K562 (cell line): ENCODE measurements at regions not wholly inside any gene's neighbourhood (a gene's known extent, or its start where the extent isn't known, plus 50 kb on each side); places are given as distances from the start of the nearest gene placed in this dataset.

Source experiments
- ATAC-seq: fragments of 200-7000 bp; cut with Tn5 transposase; 3 replicates; pipeline ENCODE4 v1.9.1; 2020; ENCODE audit warnings: moderate library complexity
- BruUV-seq: library from RNA; stranded (reverse); fragments of 400-500 nt; replicated peaks from 2 replicates; lab custom pipeline; 2021; lab: Mats Ljungman, UMichigan
- CTCF ChIA-PET: fragments of 300-600 bp; formaldehyde crosslinking; extraction: SDS; loops from one replicate; lab custom pipeline; 2021; ENCODE audit warnings: low intra/inter-chr PET ratio; lab: Yijun Ruan, JAX
- POLR2A ChIA-PET: fragments of 300-600, 350-650 bp; sonication (Branson Sonifier 250); formaldehyde crosslinking; extraction: SDS; loops from one replicate; lab custom pipeline; 2021; ENCODE audit warnings: antibody characterized with exemption, inconsistent platforms; lab: Yijun Ruan, JAX
- DNase-seq, 4 experiments: peaks; one replicate each; pipeline versions ENCODE4 v3.0.0 to v3.0.0-alpha.2; 2011 to 2018; ENCODE audit warnings: low spot score in 3 of 4, mixed read lengths in 3 of 4; ENCODE audit errors: extremely low read depth in 1 of 4
- FAIRE-seq: peaks from 2 replicates; lab custom pipeline; 2011; peaks lifted over from hg19 to GRCh38; lab: Jason Lieb, UNC
- H2AFZ ChIP-seq: 2 replicates; pipeline ENCODE4 v1.6.0; 2011; ENCODE audit warnings: low read depth, low read length, control low read depth, inconsistent platforms
- H3K27ac ChIP-seq: fragments of 200-600 bp; 3 replicates; pipeline ENCODE4 v1.8.0; 2011; ENCODE audit warnings: low read depth, mild to moderate bottlenecking, control low read depth, inconsistent platforms, low read length, moderate library complexity, mixed read lengths; ENCODE audit errors: extremely low read depth
- H3K27me3 ChIP-seq, 2 experiments: fragments of 300-600 bp in 1 of 2; 2 replicates in 1 of 2; 3 replicates in 1 of 2; pipeline versions ENCODE4 v1.6.0 to v1.8.0; 2011; ENCODE audit warnings: inconsistent platforms in 2 of 2, low read length in 2 of 2, mild to moderate bottlenecking in 1 of 2, mixed read lengths in 1 of 2, moderate library complexity in 1 of 2; ENCODE audit not compliant: control insufficient read depth in 2 of 2, insufficient read depth in 2 of 2
- H3K36me3 ChIP-seq: fragments of 300-600 bp; 3 replicates; pipeline ENCODE4 v1.8.0; 2011; ENCODE audit warnings: mild to moderate bottlenecking, low read length, inconsistent platforms; ENCODE audit not compliant: control insufficient read depth, insufficient read depth
- H3K4me1 ChIP-seq, 2 experiments: fragments of 200-600 bp in 1 of 2; replicated peaks in 1 of 2; 2 replicates in 1 of 2; 3 replicates in 1 of 2; pipeline versions ENCODE4 v1.5.1 to v1.8.0; 2011; ENCODE audit warnings: inconsistent platforms in 2 of 2, low read length in 2 of 2, mild to moderate bottlenecking in 1 of 2, mixed read lengths in 1 of 2, moderate library complexity in 1 of 2; ENCODE audit not compliant: control insufficient read depth in 2 of 2, insufficient read depth in 2 of 2
- H3K4me2 ChIP-seq: 2 replicates; pipeline ENCODE4 v1.6.1; 2011; ENCODE audit warnings: low read length, control low read depth, inconsistent platforms, mixed read lengths; ENCODE audit not compliant: insufficient read depth
- H3K4me3 ChIP-seq: fragments of 200-600 bp; sonication (generic), shearing (Covaris generic); 2 replicates; pipeline ENCODE4 v1.5.1; 2016; ENCODE audit warnings: control low read depth, inconsistent platforms
- H3K79me2 ChIP-seq: fragments of 200-600 bp; 3 replicates; pipeline ENCODE4 v1.8.0; 2011; ENCODE audit warnings: low read length, inconsistent platforms; ENCODE audit not compliant: control insufficient read depth, insufficient read depth
- H3K9ac ChIP-seq, 2 experiments: 2 replicates each; pipeline versions ENCODE4 v1.6.0 to v1.6.1; 2011; ENCODE audit warnings: low read depth in 2 of 2, low read length in 2 of 2, control low read depth in 1 of 2, inconsistent platforms in 1 of 2, mild to moderate bottlenecking in 1 of 2, mixed read lengths in 1 of 2; ENCODE audit not compliant: insufficient read depth in 1 of 2
- H3K9me1 ChIP-seq: one replicate; pipeline ENCODE4 v1.6.0; 2011; ENCODE audit warnings: inconsistent platforms, mild to moderate bottlenecking, low read length, moderate library complexity; ENCODE audit not compliant: control insufficient read depth, insufficient read depth
- H3K9me3 ChIP-seq: replicated peaks from 2 replicates; pipeline ENCODE4 v1.5.1; 2011; ENCODE audit warnings: low read depth, low read length, inconsistent platforms; ENCODE audit not compliant: control insufficient read depth, insufficient read depth
- H4K20me1 ChIP-seq: replicated peaks from 2 replicates; pipeline ENCODE4 v1.6.1; 2011; ENCODE audit warnings: low read length, inconsistent platforms, mixed read lengths; ENCODE audit not compliant: control insufficient read depth, insufficient read depth
- CTCFL ChIP-seq: IDR thresholded peaks from 2 replicates; pipeline ENCODE4 v1.6.1; 2011; ENCODE audit warnings: borderline replicate concordance, low read depth, mild to moderate bottlenecking, moderate library complexity, low read length; ENCODE audit not compliant: insufficient read depth, poor library complexity, severe bottlenecking
- STAT5B ChIP-seq: fragments of 250-450 bp; sonication (Bioruptor Pico); IDR thresholded peaks from 2 replicates; pipeline ENCODE4 v1.8.0; 2021; ENCODE audit warnings: mild to moderate bottlenecking, inconsistent platforms
- ZBTB12 ChIP-seq: fragments of 250-450 bp; sonication (Bioruptor Pico); IDR thresholded peaks from 2 replicates; pipeline ENCODE4 v1.4.0; 2020
- whole genome bisulfite sequencing: fragments of 100-300 bp; shearing (Covaris generic); methylation state at CpG from one replicate; pipeline ENCODE4 v1.1.6; 2016; ENCODE audit warnings: low coverage, mixed read lengths; ENCODE audit not compliant: insufficient coverage; ENCODE audit errors: missing lambda C conversion rate; 5-methylcytosine and 5-hydroxymethylcytosine counted together
- in situ Hi-C: fragments of 300-500 bp; cut with MboI; formaldehyde crosslinking; loops from 4 replicates; pipeline ENCODE4 v1.15.0; 2018; ENCODE audit warnings: inconsistent platforms, mixed read lengths
- intact Hi-C: fragments of 100-400 bp; cut with micrococcal nuclease; formaldehyde crosslinking; loops from 2 replicates; pipeline ENCODE4 v1.14.2; 2022

- Histone ChIP-seq H3K36me3 (no peaks in the 10 kb centered on the region), H3K27me3 (no peaks in the 10 kb centered on the region), H3K4me1 (no peaks in the 10 kb centered on the region), H3K4me2 (no peak overlapping the region), H3K79me2 (no peaks in the 10 kb centered on the region), H3K9me3 (no peaks in the 10 kb centered on the region), H3K27ac (no peak overlapping the region), H3K4me3 (no peak overlapping the region), H4K20me1 (no peaks in the 10 kb centered on the region), H3K9me1 (no peaks in the 10 kb centered on the region), H2AFZ (no peak overlapping the region), H3K9ac (no peak overlapping the region)
- intact Hi-C loops (no loop called here), in situ Hi-C loops (no loop called here)
- WGBS, result 0% methylated on average over 2 of the region's 2 CpGs
- FAIRE-seq (no peak), ATAC-seq (no peak), DNase-seq (no peak)
- no TSS peak for BruUV-seq
- POLR2A ChIA-PET, result no interaction called here
- CTCF ChIA-PET, result no interaction called here
- no peak for TF ChIP-seq ZBTB12 (CRISPR knock-in tag)
These were observed 191.9 kb downstream of the GRB14 start for GRCh38 chr2:164429354-164429753.

GRCh38 chr2:164427111-164427510 lies 194.2 kb downstream of the GRB14 start:
- CTCF ChIA-PET, result no interaction called here
- no peak for TF ChIP-seq STAT5B
- TF ChIP-seq CTCFL, result no peak
- no peaks in the 10 kb centered on the region for H3K79me2 ChIP-seq
- POLR2A ChIA-PET, result no interaction called here
- in situ Hi-C loops (no loop called here), intact Hi-C loops (no loop called here)
- no peak overlapping the region for H3K4me3 ChIP-seq
- WGBS, result 2% methylated on average over 7 of the region's 7 CpGs
- no peak overlapping the region for H3K9ac ChIP-seq
- no peak for DNase-seq
- FAIRE-seq, result no peak
- no peaks in the 10 kb centered on the region for H3K36me3 ChIP-seq
- H3K9me3 ChIP-seq, result no peaks in the 10 kb centered on the region
- no peaks in the 10 kb centered on the region for H4K20me1 ChIP-seq
- H3K27me3 ChIP-seq, result no peaks in the 10 kb centered on the region
- no TSS peak for BruUV-seq
- H3K4me1 ChIP-seq, result no peaks in the 10 kb centered on the region
- no peak overlapping the region for H2AFZ ChIP-seq
- H3K4me2 ChIP-seq, result no peak overlapping the region
- no peaks in the 10 kb centered on the region for H3K9me1 ChIP-seq
- H3K27ac ChIP-seq, result no peak overlapping the region
- ATAC-seq, result no peak
